GM10248 (cell line): ENCODE measurements at regions not wholly inside any gene's neighbourhood (a gene's known extent, or its start where the extent isn't known, plus 50 kb on each side); places are given as distances from the start of the nearest gene placed in this dataset.

Experiments used
- CTCF ChIA-PET: fragments of 300-600 bp; sonication (Branson Sonifier 250); formaldehyde crosslinking; extraction: SDS; loops from one replicate; lab custom pipeline; 2021; ENCODE audit warnings: antibody characterized with exemption; lab: Yijun Ruan, JAX
- POLR2A ChIA-PET: fragments of 350-650 bp; sonication (Branson Sonifier 250); formaldehyde crosslinking; extraction: SDS; loops from one replicate; lab custom pipeline; 2020; ENCODE audit warnings: antibody characterized with exemption; lab: Yijun Ruan, JAX
- DNase-seq: peaks from one replicate; pipeline ENCODE4 v3.0.0; 2012; ENCODE audit errors: extremely low spot score
- CTCF ChIP-seq: IDR thresholded peaks from 2 replicates; pipeline ENCODE4 v1.5.1; 2012; ENCODE audit warnings: mild to moderate bottlenecking, low read depth; ENCODE audit errors: extremely low read depth, missing control alignments, control extremely low read depth

GRCh38 chr3:87796843-87797185 is 262.0 kb downstream of the CGGBP1 start:
- POLR2A ChIA-PET: no interaction called here
- no peak for DNase-seq
- no peak for TF ChIP-seq CTCF
- CTCF ChIA-PET: interaction anchor here (1.1 kb wide), 1 partner anchor 25 kb away, joined by 4 read pairs; no protein-coding TSS in a partner anchor

- DNase-seq: no peak
- POLR2A ChIA-PET: no interaction called here
- no peak for TF ChIP-seq CTCF
- CTCF ChIA-PET: interaction anchor here (1.1 kb wide), 1 partner anchor 24 kb away, joined by 4 read pairs; no protein-coding TSS in a partner anchor
Measured at GRCh38 chr3:87796137-87796842, 262.5 kb downstream of the CGGBP1 start.

GRCh38 chr3:87795701-87796100 is 263.1 kb downstream of the CGGBP1 start:
- TF ChIP-seq CTCF: no peak
- ChIA-PET POLR2A (no interaction called here), CTCF (interaction anchor here (1.1 kb wide), 1 partner anchor 24 kb away, joined by 4 read pairs; no protein-coding TSS in a partner anchor)
- no peak for DNase-seq

- TF ChIP-seq CTCF: no peak
- POLR2A ChIA-PET: no interaction called here
- no peak for DNase-seq
- CTCF ChIA-PET: no interaction called here
Measured at GRCh38 chr3:87793337-87793877, 265.4 kb downstream of the CGGBP1 start.

GRCh38 chr3:87792534-87793336 is 266.1 kb downstream of the CGGBP1 start, which contains the start of gene HTR1F:
HTR1F (plus strand) TSS chr3:87792706.
- TF ChIP-seq CTCF: no peak
- no peak for DNase-seq
- POLR2A ChIA-PET: no interaction called here
- CTCF ChIA-PET: no interaction called here

- DNase-seq: no peak
- ChIA-PET CTCF (no interaction called here), POLR2A (no interaction called here)
- no peak for TF ChIP-seq CTCF
Measured at GRCh38 chr3:87792198-87792533, 266.6 kb downstream of the CGGBP1 start.
